Caco-2 (cell line): ENCODE measurements at regions not wholly inside any gene's neighbourhood (a gene's known extent, or its start where the extent isn't known, plus 50 kb on each side); places are given as distances from the start of the nearest gene placed in this dataset.

Experiments used
- BruUV-seq: library from RNA; stranded (reverse); fragments of 400-500 nt; replicated peaks from 2 replicates; lab custom pipeline; 2021; lab: Mats Ljungman, UMichigan
- CTCF ChIA-PET: fragments of 300-600 bp; sonication (Branson Sonifier 250); formaldehyde crosslinking; loops from one replicate; lab custom pipeline; 2022; ENCODE audit warnings: antibody characterized with exemption; lab: Charles Lee
- POLR2A ChIA-PET: fragments of 300-600 bp; sonication (Branson Sonifier 250); formaldehyde crosslinking; loops from one replicate; lab custom pipeline; 2022; ENCODE audit warnings: antibody characterized with exemption; lab: Charles Lee
- DNase-seq, 2 experiments: peaks; one replicate each; pipeline versions ENCODE4 v3.0.0 to v3.0.0-alpha.2; 2020 to 2022
- H3K27me3 ChIP-seq: replicated peaks from 2 replicates; pipeline ENCODE4 v1.6.0; 2011; ENCODE audit warnings: low read length; ENCODE audit not compliant: control insufficient read depth, insufficient read depth
- H3K36me3 ChIP-seq: 2 replicates; pipeline ENCODE4 v1.5.1; 2011; ENCODE audit warnings: low read length; ENCODE audit not compliant: control insufficient read depth, insufficient read depth
- H3K4me1 ChIP-seq: fragments of 250-450 bp; sonication (Bioruptor Pico); 2 replicates; pipeline ENCODE4 v1.5.1; 2020; ENCODE audit warnings: mild to moderate bottlenecking
- H3K4me3 ChIP-seq: 2 replicates; pipeline ENCODE4 v1.5.1; 2011; ENCODE audit warnings: low read depth, mild to moderate bottlenecking, control low read depth, low read length
- H3K9me3 ChIP-seq: fragments of 250-450 bp; sonication (Bioruptor Pico); 2 replicates; pipeline ENCODE4 v1.5.1; 2020; ENCODE audit warnings: mild to moderate bottlenecking, moderate library complexity
- H3K27ac Mint-ChIP-seq: one replicate; pipeline ENCODE4 v1.8.0; 2022; ENCODE audit warnings: mixed read lengths; ENCODE audit not compliant: unreplicated experiment
- H3K27me3 Mint-ChIP-seq: one replicate; pipeline ENCODE4 v1.8.0; 2022; ENCODE audit warnings: mixed read lengths; ENCODE audit not compliant: insufficient read depth, unreplicated experiment
- H3K36me3 Mint-ChIP-seq: one replicate; pipeline ENCODE4 v1.8.0; 2022; ENCODE audit warnings: mild to moderate bottlenecking, mixed read lengths; ENCODE audit not compliant: insufficient read depth, unreplicated experiment
- H3K4me1 Mint-ChIP-seq: one replicate; pipeline ENCODE4 v1.8.0; 2022; ENCODE audit warnings: low read depth, mixed read lengths; ENCODE audit not compliant: unreplicated experiment
- H3K4me3 Mint-ChIP-seq: one replicate; pipeline ENCODE4 v1.8.0; 2022; ENCODE audit warnings: mild to moderate bottlenecking, moderate library complexity, mixed read lengths; ENCODE audit not compliant: unreplicated experiment
- H3K9me3 Mint-ChIP-seq: one replicate; pipeline ENCODE4 v1.8.0; 2022; ENCODE audit warnings: mixed read lengths; ENCODE audit not compliant: unreplicated experiment
- CTCF ChIP-seq, 2 experiments: fragments of 200-600 bp in 1 of 2; IDR thresholded peaks; 1 replicate in 1 of 2; 2 replicates in 1 of 2; pipeline versions ENCODE4 v1.5.1 to v1.8.0; 2011 to 2022; ENCODE audit warnings: antibody characterized with exemption in 1 of 2, control low read depth in 1 of 2, inconsistent platforms in 1 of 2, low read depth in 1 of 2, low read length in 1 of 2, mild to moderate bottlenecking in 1 of 2, moderate library complexity in 1 of 2; ENCODE audit not compliant: insufficient read depth in 1 of 2, severe bottlenecking in 1 of 2, unreplicated experiment in 1 of 2
- intact Hi-C: fragments of 100-400 bp; cut with micrococcal nuclease; formaldehyde crosslinking; loops from one replicate; pipeline ENCODE4 v1.10.0; 2022; ENCODE audit not compliant: unreplicated experiment

DNA sequence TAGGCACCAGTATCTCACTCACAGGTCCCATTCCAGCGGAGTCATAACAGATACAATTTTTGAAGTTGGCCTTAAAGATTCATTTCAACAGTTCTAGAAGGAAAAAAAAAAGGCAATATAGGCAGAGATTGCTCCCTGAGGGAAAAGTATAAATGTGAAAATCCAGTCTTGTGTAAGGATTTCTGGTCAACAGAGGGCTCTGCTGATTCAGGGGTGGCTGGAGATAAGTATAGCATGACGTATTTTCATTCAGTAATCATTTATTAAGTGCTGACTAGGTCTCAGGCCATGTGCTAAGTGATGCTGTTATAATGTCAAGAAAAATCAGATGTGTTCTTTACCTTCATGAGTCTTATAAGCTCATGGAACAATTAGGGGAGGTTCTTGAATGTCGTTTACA lies 377.3 kb upstream of the MEF2C start:
- no peaks in the 10 kb centered on the region for H3K9me3 Mint-ChIP-seq
- CTCF ChIA-PET: no interaction called here
- Histone ChIP-seq H3K4me3 (no peak overlapping the region), H3K36me3 (no peaks in the 10 kb centered on the region), H3K27me3 (no peaks in the 10 kb centered on the region), H3K4me1 (no peaks in the 10 kb centered on the region), H3K9me3 (no peaks in the 10 kb centered on the region)
- no TSS peak for BruUV-seq
- POLR2A ChIA-PET: no interaction called here
- no peak for TF ChIP-seq CTCF (IDR thresholded peaks at IDR 0.05; ENCODE audit: insufficient read depth in 1 of 2, low read depth in 1 of 2, low read length in 1 of 2, severe bottlenecking in 1 of 2, unreplicated experiment in 1 of 2)
- H3K4me3 Mint-ChIP-seq: no peak overlapping the region
- intact Hi-C loops: loop anchor here (5.0 kb wide), 1 partner anchor 472 kb away; no protein-coding TSS in a partner anchor
- H3K4me1 Mint-ChIP-seq: no peaks in the 10 kb centered on the region
- no peak overlapping the region for H3K27ac Mint-ChIP-seq
- H3K27me3 Mint-ChIP-seq: peaks cover 3% of the 10 kb centered on the region
- no peak for DNase-seq
- H3K36me3 Mint-ChIP-seq: no peaks in the 10 kb centered on the region

DNA sequence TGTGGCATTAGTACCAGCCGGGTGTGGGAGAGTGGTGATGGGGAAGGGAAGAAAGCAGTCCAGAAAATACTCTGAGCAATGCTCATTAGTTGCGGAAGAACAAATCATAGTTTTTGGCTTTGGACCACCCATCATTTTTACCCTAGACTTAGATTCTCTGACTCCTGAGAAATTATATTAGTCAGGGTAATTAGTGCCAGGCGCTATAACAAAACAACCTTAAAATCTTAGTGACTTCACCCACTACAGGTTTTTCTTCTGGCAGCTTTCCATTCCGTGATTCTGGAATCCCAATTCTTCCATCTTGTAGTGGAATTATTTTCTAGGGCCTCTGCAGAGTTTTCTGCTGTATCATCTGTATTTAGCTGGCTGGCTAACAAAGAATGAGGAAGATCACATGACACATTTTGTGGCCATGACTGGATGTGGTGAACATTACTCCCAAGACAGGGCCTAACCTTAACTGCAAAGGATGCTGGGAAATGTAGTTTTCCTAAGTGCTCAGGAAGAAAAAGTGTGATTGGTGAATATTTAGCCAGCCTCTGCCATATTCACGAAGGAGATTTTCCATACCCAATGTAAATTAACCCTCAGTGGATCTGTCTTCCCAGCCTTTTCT lies 373.0 kb upstream of the MEF2C start:
- peak; percentile 28 to 31 for DNase-seq
- no peaks in the 10 kb centered on the region for H3K27me3 ChIP-seq
- H3K27ac Mint-ChIP-seq: no peak overlapping the region
- no peaks in the 10 kb centered on the region for H3K36me3 ChIP-seq
- no TSS peak for BruUV-seq
- ChIA-PET POLR2A (no interaction called here), CTCF (no interaction called here)
- no peaks in the 10 kb centered on the region for H3K9me3 ChIP-seq
- intact Hi-C loops: no loop called here
- H3K36me3 Mint-ChIP-seq: no peaks in the 10 kb centered on the region
- no peaks in the 10 kb centered on the region for H3K9me3 Mint-ChIP-seq
- TF ChIP-seq CTCF (IDR thresholded peaks at IDR 0.05; ENCODE audit: insufficient read depth in 1 of 2, low read depth in 1 of 2, low read length in 1 of 2, severe bottlenecking in 1 of 2, unreplicated experiment in 1 of 2): no peak
- H3K4me3 ChIP-seq: no peak overlapping the region
- no peaks in the 10 kb centered on the region for H3K4me1 ChIP-seq
- no peak overlapping the region for H3K4me3 Mint-ChIP-seq
- H3K27me3 Mint-ChIP-seq: peaks cover 8% of the 10 kb centered on the region
- H3K4me1 Mint-ChIP-seq: no peaks in the 10 kb centered on the region

- POLR2A ChIA-PET: no interaction called here
- Histone ChIP-seq H3K4me1 (no peaks in the 10 kb centered on the region), H3K4me3 (no peak overlapping the region), H3K36me3 (no peaks in the 10 kb centered on the region), H3K9me3 (no peaks in the 10 kb centered on the region), H3K27me3 (no peaks in the 10 kb centered on the region)
- CTCF ChIA-PET: no interaction called here
- Mint-ChIP-seq H3K9me3 (no peaks in the 10 kb centered on the region), H3K4me3 (no peak overlapping the region), H3K36me3 (no peaks in the 10 kb centered on the region), H3K27me3 (peaks cover 10% of the 10 kb centered on the region), H3K4me1 (no peaks in the 10 kb centered on the region), H3K27ac (no peak overlapping the region)
- intact Hi-C loops: no loop called here
- BruUV-seq: no TSS peak
- TF ChIP-seq CTCF (IDR thresholded peaks at IDR 0.05; ENCODE audit: insufficient read depth in 1 of 2, low read depth in 1 of 2, low read length in 1 of 2, severe bottlenecking in 1 of 2, unreplicated experiment in 1 of 2): no peak
- DNase-seq: no peak
Measured at GRCh38 chr5:89253666-89254352, 370.8 kb upstream of the MEF2C start.
